PC-9 (cell line): ENCODE measurements at regions not wholly inside any gene's neighbourhood (a gene's known extent, or its start where the extent isn't known, plus 50 kb on each side); places are given as distances from the start of the nearest gene placed in this dataset.

Source experiments
- BruUV-seq: library from RNA; stranded (reverse); fragments of 400-500 nt; replicated peaks from 2 replicates; lab custom pipeline; 2021; lab: Mats Ljungman, UMichigan
- CTCF ChIA-PET: fragments of 300-600 bp; sonication (Branson Sonifier 250); formaldehyde crosslinking; loops from one replicate; lab custom pipeline; 2022; ENCODE audit warnings: antibody characterized with exemption; lab: Charles Lee
- POLR2A ChIA-PET: fragments of 300-600 bp; sonication (Branson Sonifier 250); formaldehyde crosslinking; loops from one replicate; lab custom pipeline; 2022; ENCODE audit warnings: antibody characterized with exemption; ENCODE audit not compliant: unreplicated experiment; lab: Charles Lee
- DNase-seq, 2 experiments: peaks; one replicate each; pipeline versions ENCODE4 v3.0.0 to v3.0.0-alpha.2; 2015 to 2022; ENCODE audit warnings: mixed read lengths in 1 of 2
- H2AFZ ChIP-seq: fragments of 200-600 bp; sonication (generic); 2 replicates; pipeline ENCODE4 v1.8.1; 2017; ENCODE audit warnings: antibody characterized with exemption
- H3F3A ChIP-seq: fragments of 200-600 bp; sonication (generic); 2 replicates; pipeline ENCODE4 v1.8.1; 2017; ENCODE audit warnings: antibody characterized with exemption, mild to moderate bottlenecking, low read depth; ENCODE audit not compliant: insufficient read depth
- H3K27ac ChIP-seq: fragments of 200-600 bp; sonication (generic); 2 replicates; pipeline ENCODE4 v1.6.1; 2016; ENCODE audit warnings: mixed run types
- H3K27me3 ChIP-seq: fragments of 200-600 bp; sonication (generic); 2 replicates; pipeline ENCODE4 v1.6.1; 2016; ENCODE audit warnings: low read depth, mixed run types; ENCODE audit not compliant: insufficient read depth
- H3K36me3 ChIP-seq: fragments of 200-600 bp; sonication (generic); 2 replicates; pipeline ENCODE4 v1.6.1; 2016; ENCODE audit warnings: low read depth, mixed run types
- H3K4me1 ChIP-seq: fragments of 200-600 bp; sonication (generic); replicated peaks from 2 replicates; pipeline ENCODE4 v1.6.1; 2016; ENCODE audit warnings: mixed run types; ENCODE audit not compliant: insufficient read depth
- H3K4me2 ChIP-seq: fragments of 200-600 bp; sonication (generic); 2 replicates; pipeline ENCODE4 v1.6.1; 2017; ENCODE audit warnings: mixed run types
- H3K4me3 ChIP-seq: fragments of 200-600 bp; sonication (generic); 2 replicates; pipeline ENCODE4 v1.6.1; 2016; ENCODE audit warnings: mixed run types
- H3K79me2 ChIP-seq: fragments of 200-600 bp; sonication (generic); 2 replicates; pipeline ENCODE4 v1.6.1; 2017; ENCODE audit warnings: low read depth, mixed run types
- H3K9me2 ChIP-seq: fragments of 200-600 bp; sonication (generic); 2 replicates; pipeline ENCODE4 v1.8.1; 2017; ENCODE audit warnings: mild to moderate bottlenecking; ENCODE audit not compliant: insufficient read depth
- H3K9me3 ChIP-seq: fragments of 200-600 bp; sonication (generic); 2 replicates; pipeline ENCODE4 v1.8.1; 2016; ENCODE audit warnings: low read depth; ENCODE audit not compliant: insufficient read depth
- H4K20me1 ChIP-seq: fragments of 200-600 bp; sonication (generic); 2 replicates; pipeline ENCODE4 v1.8.1; 2017; ENCODE audit not compliant: insufficient read depth
- EZH2 ChIP-seq: fragments of 200-600 bp; sonication (generic); IDR thresholded peaks from 2 replicates; pipeline ENCODE4 v1.8.0; 2017; ENCODE audit warnings: antibody characterized with exemption, low read depth
- intact Hi-C: fragments of 100-400 bp; cut with micrococcal nuclease; formaldehyde crosslinking; loops from one replicate; pipeline ENCODE4 v1.10.0; 2022; ENCODE audit not compliant: unreplicated experiment
- TF ChIP-seq, protein P1 (sequence below): fragments of 200-600 bp; sonication (generic); conservative IDR thresholded peaks from 2 replicates; pipeline ENCODE4 v1.6.1; 2017; ENCODE audit warnings: mixed run types, antibody characterized with exemption, mild to moderate bottlenecking, moderate library complexity

GRCh38 chr2:54387059-54387991, 68.8 kb upstream of the SPTBN1 start:
- ChIA-PET CTCF (no interaction called here), POLR2A (no interaction called here)
- intact Hi-C loops: no loop called here
- H3K9me2 ChIP-seq: no peaks in the 10 kb centered on the region
- H3K36me3 ChIP-seq: no peaks in the 10 kb centered on the region
- TF ChIP-seq EZH2: no peak
- TF ChIP-seq, protein P1, sequence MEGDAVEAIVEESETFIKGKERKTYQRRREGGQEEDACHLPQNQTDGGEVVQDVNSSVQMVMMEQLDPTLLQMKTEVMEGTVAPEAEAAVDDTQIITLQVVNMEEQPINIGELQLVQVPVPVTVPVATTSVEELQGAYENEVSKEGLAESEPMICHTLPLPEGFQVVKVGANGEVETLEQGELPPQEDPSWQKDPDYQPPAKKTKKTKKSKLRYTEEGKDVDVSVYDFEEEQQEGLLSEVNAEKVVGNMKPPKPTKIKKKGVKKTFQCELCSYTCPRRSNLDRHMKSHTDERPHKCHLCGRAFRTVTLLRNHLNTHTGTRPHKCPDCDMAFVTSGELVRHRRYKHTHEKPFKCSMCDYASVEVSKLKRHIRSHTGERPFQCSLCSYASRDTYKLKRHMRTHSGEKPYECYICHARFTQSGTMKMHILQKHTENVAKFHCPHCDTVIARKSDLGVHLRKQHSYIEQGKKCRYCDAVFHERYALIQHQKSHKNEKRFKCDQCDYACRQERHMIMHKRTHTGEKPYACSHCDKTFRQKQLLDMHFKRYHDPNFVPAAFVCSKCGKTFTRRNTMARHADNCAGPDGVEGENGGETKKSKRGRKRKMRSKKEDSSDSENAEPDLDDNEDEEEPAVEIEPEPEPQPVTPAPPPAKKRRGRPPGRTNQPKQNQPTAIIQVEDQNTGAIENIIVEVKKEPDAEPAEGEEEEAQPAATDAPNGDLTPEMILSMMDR: no peak
- no peak overlapping the region for H3K27ac ChIP-seq
- H3K4me2 ChIP-seq: no peak overlapping the region
- no peaks in the 10 kb centered on the region for H3F3A ChIP-seq
- no peak overlapping the region for H3K4me3 ChIP-seq
- H3K79me2 ChIP-seq: no peaks in the 10 kb centered on the region
- DNase-seq: no peak
- no peaks in the 10 kb centered on the region for H3K27me3 ChIP-seq
- BruUV-seq: no TSS peak
- no peaks in the 10 kb centered on the region for H3K9me3 ChIP-seq
- no peak overlapping the region; the same call in 1 of the 2 replicates for H2AFZ ChIP-seq
- no peaks in the 10 kb centered on the region for H3K4me1 ChIP-seq
- no peaks in the 10 kb centered on the region for H4K20me1 ChIP-seq

GRCh38 chr2:54388076-54388475, 68.1 kb upstream of the SPTBN1 start:
- Histone ChIP-seq H3K79me2 (no peaks in the 10 kb centered on the region), H3K4me1 (no peaks in the 10 kb centered on the region), H3K27me3 (no peaks in the 10 kb centered on the region), H3K9me3 (no peaks in the 10 kb centered on the region), H3K9me2 (no peaks in the 10 kb centered on the region), H3F3A (no peaks in the 10 kb centered on the region), H3K4me2 (no peak overlapping the region), H3K27ac (no peak overlapping the region), H4K20me1 (no peaks in the 10 kb centered on the region), H3K36me3 (no peaks in the 10 kb centered on the region), H3K4me3 (no peak overlapping the region), H2AFZ (no peak overlapping the region)
- ChIA-PET CTCF (no interaction called here), POLR2A (no interaction called here)
- intact Hi-C loops: no loop called here
- TF ChIP-seq, protein P1: no peak
- TF ChIP-seq EZH2: no peak
- BruUV-seq: no TSS peak
- no peak for DNase-seq

GRCh38 chr2:54392555-54393324, 63.4 kb upstream of the SPTBN1 start:
- intact Hi-C loops: no loop called here
- no peak overlapping the region for H3K27ac ChIP-seq
- no peaks in the 10 kb centered on the region for H3K4me1 ChIP-seq
- no peaks in the 10 kb centered on the region for H4K20me1 ChIP-seq
- no peak for TF ChIP-seq EZH2
- TF ChIP-seq, protein P1: no peak
- no peaks in the 10 kb centered on the region for H3K27me3 ChIP-seq
- ChIA-PET POLR2A (no interaction called here), CTCF (no interaction called here)
- no peaks in the 10 kb centered on the region for H3F3A ChIP-seq
- H3K36me3 ChIP-seq: no peaks in the 10 kb centered on the region
- no peaks in the 10 kb centered on the region for H3K9me3 ChIP-seq
- H3K4me2 ChIP-seq: no peak overlapping the region
- H3K79me2 ChIP-seq: no peaks in the 10 kb centered on the region
- no peak overlapping the region for H3K4me3 ChIP-seq
- no peak for DNase-seq
- no TSS peak for BruUV-seq
- no peaks in the 10 kb centered on the region for H3K9me2 ChIP-seq
- no peak overlapping the region for H2AFZ ChIP-seq
